ENCODE measurements at regions not wholly inside any gene's neighbourhood (a gene's known extent, or its start where the extent isn't known, plus 50 kb on each side); places are given as distances from the start of the nearest gene placed in this dataset.
A peak's percentile ranks its signal among the peaks of the same experiment; 100 is the strongest.

GRCh38 chr16:59881376-59881775, 1147.3 kb upstream of the GOT2 start:
- H3K4me3 ChIP-seq (ENCODE audit: low read length): no peak overlapping the region
- DNase-seq (ENCODE audit: low read depth): no peak
- no peak for TF ChIP-seq CTCF (conservative IDR thresholded peaks at IDR 0.05; ENCODE audit: low read length)

GRCh38 chr16:59880611-59881010, 1146.5 kb upstream of the GOT2 start:
- no peak for TF ChIP-seq CTCF (conservative IDR thresholded peaks at IDR 0.05; ENCODE audit: low read length)
- H3K4me3 ChIP-seq (ENCODE audit: low read length): no peak overlapping the region
- DNase-seq (ENCODE audit: low read depth): peak; percentile 16

GRCh38 chr16:59878999-59879398, 1144.9 kb upstream of the GOT2 start:
- no peak for DNase-seq (ENCODE audit: low read depth)
- TF ChIP-seq CTCF (conservative IDR thresholded peaks at IDR 0.05; ENCODE audit: low read length): no peak
- no peak overlapping the region for H3K4me3 ChIP-seq (ENCODE audit: low read length)

GRCh38 chr16:59878479-59878878, 1144.4 kb upstream of the GOT2 start:
- no peak overlapping the region for H3K4me3 ChIP-seq (ENCODE audit: low read length)
- no peak for TF ChIP-seq CTCF (conservative IDR thresholded peaks at IDR 0.05; ENCODE audit: low read length)
- DNase-seq (ENCODE audit: low read depth): peak; percentile 44

- TF ChIP-seq CTCF (conservative IDR thresholded peaks at IDR 0.05; ENCODE audit: low read length): no peak
- DNase-seq (ENCODE audit: low read depth): peak; percentile 16
- H3K4me3 ChIP-seq (ENCODE audit: low read length): no peak overlapping the region
Measured at GRCh38 chr16:59864981-59865666, 1131.0 kb upstream of the GOT2 start.

GRCh38 chr16:59859676-59860402, 1125.7 kb upstream of the GOT2 start:
- peak; percentile 83 for DNase-seq (ENCODE audit: low read depth)
- TF ChIP-seq CTCF (conservative IDR thresholded peaks at IDR 0.05; ENCODE audit: low read length): no peak
- H3K4me3 ChIP-seq (ENCODE audit: low read length): no peak overlapping the region

Measured in AG10803 (cell line).